ENCODE measurements at regions not wholly inside any gene's neighbourhood (a gene's known extent, or its start where the extent isn't known, plus 50 kb on each side); places are given as distances from the start of the nearest gene placed in this dataset.

GRCh38 chr1:161427733-161428516, 60.2 kb upstream of the CFAP126 start (continued):
- TF ChIP-seq NANOG (IDR thresholded peaks at IDR 0.05; ENCODE audit: insufficient read depth, low read depth, low read length, poor library complexity, severe bottlenecking), result peak; percentile 29
- peak; percentile 92 for TF ChIP-seq ASH2L (IDR thresholded peaks at IDR 0.05; ENCODE audit: low read length)
- no peak for TF ChIP-seq KDM4A (IDR thresholded peaks at IDR 0.05; ENCODE audit: low read depth, low read length, severe bottlenecking)
- no peak for TF ChIP-seq JUN (IDR thresholded peaks at IDR 0.05; ENCODE audit: low read depth, low read length)
- TF ChIP-seq ATF2 (IDR thresholded peaks at IDR 0.05; ENCODE audit: low read length), result peak; percentile 50
- TF ChIP-seq TAF7 (optimal IDR thresholded peaks at IDR 0.05; ENCODE audit: borderline replicate concordance, low read depth, low read length), result no peak
- TF ChIP-seq TAF1 (IDR thresholded peaks at IDR 0.05; ENCODE audit: low read depth, low read length), result no peak
- no peak for TF ChIP-seq NRF1 (IDR thresholded peaks at IDR 0.05; ENCODE audit: low read depth, low read length)
- TF ChIP-seq SIN3A (conservative IDR thresholded peaks at IDR 0.05 in 1 of 2, IDR thresholded peaks at IDR 0.05 in 1 of 2; ENCODE audit: low read depth in 1 of 2, low read length in 2 of 2), result no peak
- no peak for TF ChIP-seq CTBP2 (IDR thresholded peaks at IDR 0.05; ENCODE audit: borderline replicate concordance, insufficient read depth, insufficient read length, low read length)
- TF ChIP-seq BRCA1 (IDR thresholded peaks at IDR 0.05; ENCODE audit: low read depth, low read length), result no peak
- no peak for TF ChIP-seq POLR2AphosphoS5 (IDR thresholded peaks at IDR 0.05; ENCODE audit: low read depth, low read length)
- no peak for TF ChIP-seq SAP30 (IDR thresholded peaks at IDR 0.05; ENCODE audit: insufficient read depth, insufficient replicate concordance, low read length)
- no peak for TF ChIP-seq E2F6 (IDR thresholded peaks at IDR 0.05)
- no peak for TF ChIP-seq BCL11A (IDR thresholded peaks at IDR 0.05; ENCODE audit: low read depth in 2 of 2, low read length in 2 of 2)
- TF ChIP-seq RNF2 (IDR thresholded peaks at IDR 0.05; ENCODE audit: borderline replicate concordance, low read depth, low read length, missing control alignments, poor library complexity, severe bottlenecking), result no peak
- TF ChIP-seq MAX (IDR thresholded peaks at IDR 0.05), result no peak
- no peak for TF ChIP-seq YY1 (IDR thresholded peaks at IDR 0.05; ENCODE audit: low read depth, low read length)
- TF ChIP-seq SIRT6 (IDR thresholded peaks at IDR 0.05; ENCODE audit: low read length), result no peak
- no peak for TF ChIP-seq KDM5A (IDR thresholded peaks at IDR 0.05; ENCODE audit: low read length)
- TF ChIP-seq CHD1 (IDR thresholded peaks at IDR 0.05; ENCODE audit: low read depth, low read length), result no peak

Data from H1 (cell line).